ENCODE measurements at regions not wholly inside any gene's neighbourhood (a gene's known extent, or its start where the extent isn't known, plus 50 kb on each side); places are given as distances from the start of the nearest gene placed in this dataset.

DNA sequence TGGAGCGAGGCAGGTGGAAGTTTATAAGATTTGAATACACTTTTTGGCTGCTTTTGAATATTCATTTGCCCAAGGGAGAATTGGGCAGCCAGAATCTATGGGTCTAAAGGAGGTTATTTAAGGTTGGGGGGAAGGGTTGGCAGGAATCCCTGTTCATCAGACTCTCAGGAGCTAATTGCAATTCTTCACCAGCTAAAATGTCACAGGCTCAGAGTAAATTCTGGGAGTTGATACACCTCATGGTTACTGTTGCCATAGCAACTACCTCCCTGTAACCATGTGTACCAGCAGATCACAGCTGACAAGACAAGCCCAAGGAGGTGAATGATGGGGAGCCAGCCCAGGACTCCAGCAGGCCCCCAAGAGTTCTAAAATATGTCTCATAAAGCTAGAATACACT, 75.5 kb downstream of the CAMK2N1 start:
- TF ChIP-seq CTCF (IDR thresholded peaks at IDR 0.05), result no peak
- TF ChIP-seq ZFX (IDR thresholded peaks at IDR 0.05; ENCODE audit: borderline replicate concordance), result no peak
